ENCODE measurements at regions not wholly inside any gene's neighbourhood (a gene's known extent, or its start where the extent isn't known, plus 50 kb on each side); places are given as distances from the start of the nearest gene placed in this dataset.
"Not testable (repeated sequence)": the region's sequence is repeated elsewhere in the genome, so short reads cannot be mapped to it uniquely, and the experiment has no call there.

- FAIRE-seq (no peak), DNase-seq (ENCODE audit: low spot score in 2 of 2) (no peak)
Observed at GRCh38 chr5:42989190-42989589, 50.9 kb downstream of the ANXA2R start.

DNA sequence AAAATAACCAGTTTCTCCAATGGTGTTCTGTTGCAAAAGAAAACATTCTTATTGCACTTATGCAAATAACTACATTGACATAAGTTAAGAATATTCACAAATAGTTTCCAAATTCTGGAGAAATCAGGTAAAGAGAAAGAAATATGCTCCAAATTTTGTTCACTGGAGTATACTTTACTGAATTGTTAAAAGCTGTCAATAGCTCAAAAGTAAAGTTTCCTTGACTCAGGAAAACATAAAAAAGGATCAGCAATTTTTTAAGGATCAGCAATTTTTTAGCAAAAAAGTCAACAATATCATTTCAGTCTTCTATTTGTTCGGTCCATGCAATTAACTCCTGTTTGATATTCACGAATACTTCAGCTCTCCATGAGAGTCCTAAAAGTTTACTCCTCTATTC lies 51.6 kb downstream of the ANXA2R start:
- no peak for FAIRE-seq
- DNase-seq (ENCODE audit: low spot score in 2 of 2) = no peak

GRCh38 chr5:42985129-42986037 lies 54.7 kb downstream of the ANXA2R start:
- FAIRE-seq (no peak), DNase-seq (ENCODE audit: low spot score in 2 of 2) (no peak)

GRCh38 chr5:42984307-42984706 lies 55.8 kb downstream of the ANXA2R start:
- DNase-seq (ENCODE audit: low spot score in 2 of 2) (no peak), FAIRE-seq (no peak)

DNA sequence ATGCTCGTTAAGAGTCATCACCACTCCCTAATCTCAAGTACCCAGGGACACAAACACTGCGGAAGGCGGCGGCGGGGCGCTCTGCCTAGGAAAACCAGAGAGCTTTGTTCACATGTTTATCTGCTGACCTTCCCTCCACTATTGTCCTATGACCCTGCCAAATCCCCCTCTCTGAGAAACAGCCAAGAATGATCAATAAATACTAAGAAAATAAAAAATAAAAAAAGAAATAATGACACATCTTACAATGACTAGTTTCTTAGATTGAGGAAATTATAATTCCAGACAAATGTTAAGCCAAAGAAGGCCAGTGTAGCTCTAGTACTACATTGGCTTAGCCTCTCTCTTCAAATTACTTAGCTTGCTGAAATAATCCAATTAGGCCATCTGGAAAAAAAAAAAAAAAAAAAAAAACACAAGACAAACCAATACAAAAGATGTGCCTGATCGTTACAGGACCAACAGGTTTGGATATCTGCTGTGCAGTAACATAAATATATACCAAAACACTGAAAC lies 58.0 kb downstream of the ANXA2R start:
- no peak for FAIRE-seq
- DNase-seq (ENCODE audit: low spot score in 2 of 2) = no peak

DNA sequence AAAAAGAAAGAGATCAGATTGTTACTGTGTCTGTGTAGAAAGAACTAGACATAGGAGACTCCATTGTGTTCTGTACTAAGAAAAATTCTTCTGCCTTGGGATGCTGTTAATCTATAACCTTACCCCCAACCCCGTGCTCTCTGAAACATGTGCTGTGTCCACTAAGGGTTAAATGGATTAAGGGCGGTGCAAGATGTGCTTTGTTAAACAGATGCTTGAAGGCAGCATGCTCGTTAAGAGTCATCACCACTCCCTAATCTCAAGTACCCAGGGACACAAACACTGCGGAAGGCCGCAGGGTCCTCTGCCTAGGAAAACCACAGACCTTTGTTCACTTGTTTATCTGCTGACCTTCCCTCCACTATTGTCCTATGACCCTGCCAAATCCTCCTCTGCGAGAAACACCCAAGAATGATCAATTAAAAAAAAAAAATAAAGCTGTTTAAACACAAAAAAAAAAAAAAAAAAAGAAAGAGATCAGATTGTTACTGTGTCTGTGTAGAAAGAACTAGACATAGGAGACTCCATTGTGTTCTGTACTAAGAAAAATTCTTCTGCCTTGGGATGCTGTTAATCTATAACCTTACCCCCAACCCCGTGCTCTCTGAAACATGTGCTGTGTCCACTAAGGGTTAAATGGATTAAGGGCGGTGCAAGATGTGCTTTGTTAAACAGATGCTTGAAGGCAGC lies 58.6 kb downstream of the ANXA2R start:
- FAIRE-seq; DNase-seq (ENCODE audit: low spot score in 2 of 2): not testable (repeated sequence)

DNA sequence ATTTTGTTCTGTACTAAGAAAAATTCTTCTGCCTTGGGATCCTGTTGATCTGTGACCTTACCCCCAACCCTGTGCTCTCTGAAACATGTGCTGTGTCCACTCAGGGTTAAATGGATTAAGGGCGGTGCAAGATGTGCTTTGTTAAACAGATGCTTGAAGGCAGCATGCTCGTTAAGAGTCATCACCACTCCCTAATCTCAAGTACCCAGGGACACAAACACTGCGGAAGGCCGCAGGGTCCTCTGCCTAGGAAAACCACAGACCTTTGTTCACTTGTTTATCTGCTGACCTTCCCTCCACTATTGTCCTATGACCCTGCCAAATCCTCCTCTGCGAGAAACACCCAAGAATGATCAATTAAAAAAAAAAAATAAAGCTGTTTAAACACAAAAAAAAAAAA lies 59.1 kb downstream of the ANXA2R start:
- not testable (repeated sequence) for DNase-seq (ENCODE audit: low spot score in 2 of 2); FAIRE-seq

DNA sequence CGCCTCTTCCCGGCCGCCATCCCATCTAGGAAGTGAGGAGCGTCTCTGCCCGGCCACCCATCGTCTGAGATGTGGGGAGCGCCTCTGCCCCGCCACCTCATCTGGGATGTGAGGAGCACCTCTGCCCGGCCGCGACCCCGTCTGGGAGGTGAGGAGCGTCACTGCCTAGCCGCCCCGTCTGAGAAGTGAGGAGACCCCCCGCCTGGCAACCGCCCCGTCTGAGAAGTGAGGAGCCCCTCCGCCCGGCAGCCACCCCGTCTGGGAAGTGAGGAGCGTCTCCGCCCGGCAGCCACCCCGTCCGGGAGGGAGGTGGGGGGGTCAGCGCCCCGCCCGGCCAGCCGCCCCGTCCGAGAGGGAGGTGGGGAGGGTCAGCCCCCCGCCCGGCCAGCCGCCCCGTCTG lies 59.7 kb downstream of the ANXA2R start:
- not testable (repeated sequence) for FAIRE-seq; DNase-seq (ENCODE audit: low spot score in 2 of 2)

- not testable (repeated sequence) for FAIRE-seq; DNase-seq (ENCODE audit: low spot score in 2 of 2)
Observed at GRCh38 chr5:42979242-42979641, 60.9 kb downstream of the ANXA2R start.

- DNase-seq (ENCODE audit: low spot score in 2 of 2) (no peak), FAIRE-seq (no peak)
Observed at GRCh38 chr5:42974536-42974935, 65.6 kb downstream of the ANXA2R start.

- FAIRE-seq = no peak
- DNase-seq (ENCODE audit: low spot score in 2 of 2) = no peak
Observed at GRCh38 chr5:42970636-42971559, 69.2 kb downstream of the ANXA2R start.

DNA sequence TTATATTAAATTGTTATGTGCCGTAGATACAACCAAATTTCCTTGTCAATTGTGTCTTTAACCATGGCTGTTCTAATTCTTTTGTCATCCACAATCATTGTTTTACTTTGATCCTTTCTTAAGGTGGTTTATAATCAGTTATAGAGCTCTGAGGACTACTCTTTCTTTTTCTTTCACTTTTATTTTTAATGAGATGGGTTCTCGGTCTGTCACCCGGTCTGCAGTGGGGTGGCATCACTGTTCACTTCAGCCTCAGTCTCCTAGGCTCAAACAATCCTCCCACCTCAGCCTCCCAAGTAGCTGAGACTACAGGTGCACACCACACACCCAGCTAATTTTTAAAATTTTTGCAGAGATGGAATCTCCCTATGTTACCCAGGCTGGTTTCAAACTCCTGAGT lies 74.2 kb downstream of the ANXA2R start:
- no peak for DNase-seq (ENCODE audit: low spot score in 2 of 2)
- FAIRE-seq = no peak

- FAIRE-seq (no peak), DNase-seq (ENCODE audit: low spot score in 2 of 2) (no peak)
Observed at GRCh38 chr5:42963412-42963811, 76.7 kb downstream of the ANXA2R start.

DNA sequence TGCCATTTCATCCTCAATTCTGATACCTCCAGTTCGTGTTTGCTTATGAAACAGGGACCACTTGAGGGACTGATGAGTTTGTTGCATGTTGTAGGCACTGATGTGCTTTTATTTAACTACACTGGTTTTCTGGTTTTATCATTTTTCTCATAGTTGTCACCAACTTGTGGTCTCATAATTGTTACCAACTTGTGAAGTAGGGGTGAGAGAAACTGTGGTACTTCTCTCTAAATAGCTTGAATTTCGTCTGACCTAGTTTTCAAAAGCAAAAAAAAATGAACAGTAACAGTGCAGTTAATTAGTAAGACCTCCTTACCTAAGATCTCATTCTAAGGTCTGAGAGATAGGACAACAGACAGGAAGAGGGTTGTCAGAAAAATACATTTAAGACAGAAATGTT lies 78.0 kb downstream of the ANXA2R start:
- FAIRE-seq (no peak), DNase-seq (ENCODE audit: low spot score in 2 of 2) (no peak)

DNA sequence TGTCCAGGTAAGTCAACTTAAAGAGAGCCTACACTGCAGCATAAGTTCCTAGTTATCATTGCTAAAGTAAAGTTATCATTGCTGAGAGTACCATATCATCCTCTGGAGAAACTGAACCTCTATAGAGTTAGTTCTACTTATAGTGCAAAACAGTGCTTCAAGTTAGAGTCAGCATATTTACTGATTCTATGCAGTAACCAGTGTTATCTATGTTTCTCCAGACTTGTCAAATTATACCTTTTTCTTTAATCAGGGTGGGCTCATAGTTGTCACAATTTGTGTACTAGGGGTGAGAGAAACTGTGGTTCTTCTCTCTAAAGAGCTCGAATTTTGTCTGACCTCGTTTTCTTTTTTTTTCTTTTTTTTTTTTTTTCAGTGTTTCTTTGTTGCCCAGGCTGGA lies 79.6 kb downstream of the ANXA2R start:
- DNase-seq (ENCODE audit: low spot score in 2 of 2) (no peak), FAIRE-seq (no peak)

DNA sequence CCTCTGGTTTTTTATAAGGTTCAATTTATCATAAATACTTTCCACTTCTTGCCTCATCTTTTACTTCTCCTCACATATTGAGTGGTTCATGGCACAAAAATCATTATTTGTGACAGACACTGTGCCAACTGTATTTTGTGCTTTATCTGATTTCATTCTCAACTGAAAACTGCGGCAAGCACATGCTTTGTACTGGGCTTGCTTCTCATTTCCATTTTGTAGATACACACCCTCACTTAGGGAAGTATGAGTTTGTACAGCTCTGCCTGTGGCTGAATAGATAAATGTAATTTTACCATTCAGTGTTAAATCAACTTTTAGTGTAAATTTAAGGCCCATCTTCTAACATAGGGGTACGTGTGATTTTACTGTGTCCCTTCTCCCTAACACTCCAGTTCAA lies 83.6 kb downstream of the ANXA2R start:
- no peak for FAIRE-seq
- no peak for DNase-seq (ENCODE audit: low spot score in 2 of 2)

DNA sequence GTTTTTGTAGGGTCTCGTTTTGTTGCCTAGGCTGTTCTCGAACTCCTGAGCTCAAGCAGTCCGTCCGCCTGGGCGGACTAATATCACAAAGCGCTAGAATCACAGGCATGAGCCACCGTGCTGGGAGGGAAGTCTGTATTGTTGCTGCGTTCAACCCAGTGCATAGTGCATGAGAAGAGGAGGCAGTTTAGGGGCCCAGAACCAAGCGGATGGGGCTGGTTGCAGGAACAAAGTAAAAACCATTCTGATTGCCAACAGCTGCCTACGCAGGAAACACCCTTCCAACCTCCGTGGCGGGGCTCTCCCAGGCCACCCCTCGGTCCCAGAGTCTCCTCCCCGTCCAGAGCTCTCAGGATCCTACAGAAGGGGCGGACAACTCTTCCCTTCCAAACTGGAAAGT lies 87.1 kb downstream of the ANXA2R start:
- FAIRE-seq (no peak), DNase-seq (ENCODE audit: low spot score in 2 of 2) (no peak)

- no peak for FAIRE-seq
- DNase-seq (ENCODE audit: low spot score in 2 of 2) = no peak
Observed at GRCh38 chr5:42952578-42952974, 87.5 kb downstream of the ANXA2R start.

DNA sequence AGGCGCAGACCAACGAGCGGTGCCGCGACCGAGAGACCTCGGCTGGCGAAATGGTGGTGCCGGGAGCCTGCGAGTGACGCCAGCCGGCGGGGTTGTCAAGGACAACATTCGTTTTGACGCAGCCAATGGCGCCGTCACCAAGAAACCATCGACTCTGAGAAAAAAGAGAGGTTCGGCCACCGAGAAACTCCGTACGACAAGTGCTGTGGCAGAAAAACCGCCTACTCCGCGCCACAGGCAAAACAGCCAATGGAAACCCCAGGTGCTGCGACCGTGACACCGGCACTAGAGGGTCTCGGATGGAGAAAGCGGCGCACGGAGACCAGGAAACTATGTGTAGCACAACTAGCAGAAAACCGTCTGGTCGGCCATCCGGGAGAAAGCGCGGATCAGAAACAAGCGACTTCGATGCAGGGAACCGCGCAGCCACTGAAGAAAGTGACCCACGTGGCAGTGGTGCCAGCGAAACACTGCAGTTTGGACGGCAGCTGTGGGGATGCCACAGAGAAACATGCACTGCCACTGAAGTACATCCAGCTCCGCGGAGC lies 88.8 kb downstream of the ANXA2R start:
- no peak for FAIRE-seq
- peak in 1 of 2 donors; percentile 33 for DNase-seq (ENCODE audit: low spot score in 2 of 2)

Data from frontal cortex (tissue), 3 donors.